Left renal cortex interstitium (tissue), 4 donors: ENCODE measurements at regions not wholly inside any gene's neighbourhood (a gene's known extent, or its start where the extent isn't known, plus 50 kb on each side); places are given as distances from the start of the nearest gene placed in this dataset.
"Not testable (repeated sequence)": the region's sequence is repeated elsewhere in the genome, so short reads cannot be mapped to it uniquely, and the experiment has no call there.

ENCODE experiments used
- DNase-seq, 4 donors: peaks; one replicate each; pipeline ENCODE4 v3.0.0-alpha.2; 2013; ENCODE audit warnings: low read depth in 4 of 4, low spot score in 2 of 4, missing footprints in 1 of 4

- DNase-seq: not testable (repeated sequence)
Observed at GRCh38 chr14:30413184-30413583, 145.8 kb upstream of the G2E3 start.

DNA sequence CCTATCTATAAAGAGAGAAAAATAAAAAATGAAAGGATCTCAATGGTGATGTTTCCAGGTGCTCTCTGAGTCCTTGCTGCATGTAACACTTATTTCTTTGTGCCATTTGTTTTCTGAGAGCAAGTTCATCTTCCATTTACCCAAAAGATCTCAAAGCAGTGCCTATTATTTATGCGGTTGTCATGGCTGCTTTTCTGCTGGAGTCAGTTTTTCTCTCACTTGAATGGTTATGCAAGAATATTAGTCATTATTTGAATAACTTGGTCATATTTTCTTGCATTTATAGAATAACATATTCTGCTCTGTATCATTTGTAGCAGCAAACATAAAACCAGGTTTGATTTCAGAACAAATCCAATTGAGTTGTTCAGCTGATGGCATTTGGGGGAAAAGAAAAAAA lies 141.8 kb upstream of the G2E3 start:
- DNase-seq: no peak

- DNase-seq: no peak
Observed at GRCh38 chr14:30417999-30418398, 141.0 kb upstream of the G2E3 start.

DNA sequence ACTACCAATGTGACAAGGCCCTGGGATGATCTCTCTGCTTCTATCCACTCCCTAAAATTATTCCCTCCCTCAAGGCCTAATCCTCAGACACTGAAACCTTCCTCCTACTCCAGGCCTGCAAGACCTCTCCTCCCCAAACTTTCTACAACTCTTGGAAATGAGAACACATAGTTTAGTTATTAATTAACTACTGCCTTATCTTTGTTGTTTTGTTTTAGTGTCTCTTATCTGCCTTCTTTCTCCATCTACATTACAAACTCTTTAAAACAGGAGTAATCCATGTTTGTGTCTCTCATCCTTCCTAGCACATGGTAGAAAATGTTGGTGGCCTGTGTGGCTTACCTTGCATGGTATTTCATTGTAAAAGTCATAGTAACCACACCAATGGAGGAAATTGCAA lies 139.9 kb upstream of the G2E3 start:
- DNase-seq: no peak

DNA sequence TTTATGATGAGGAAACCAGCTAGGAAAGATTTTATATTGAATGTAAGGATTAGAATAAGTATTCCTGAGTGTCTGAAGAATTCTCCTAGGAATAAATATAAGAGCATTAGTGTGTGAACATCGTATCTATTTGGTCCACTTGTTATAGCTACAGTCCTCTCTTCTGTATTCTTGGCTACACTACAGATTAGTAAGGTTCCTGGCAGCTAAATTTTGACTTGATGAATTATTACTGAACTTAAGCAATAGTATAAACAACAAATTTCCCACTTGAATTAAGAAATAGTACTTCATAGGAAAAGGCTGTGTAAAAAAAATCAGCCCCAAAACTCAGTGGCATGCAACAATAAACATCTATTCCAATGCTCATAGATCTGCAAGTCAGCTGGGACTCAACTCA lies 138.4 kb upstream of the G2E3 start:
- no peak for DNase-seq

GRCh38 chr14:30426463-30426862 lies 132.5 kb upstream of the G2E3 start:
- DNase-seq: no peak

DNA sequence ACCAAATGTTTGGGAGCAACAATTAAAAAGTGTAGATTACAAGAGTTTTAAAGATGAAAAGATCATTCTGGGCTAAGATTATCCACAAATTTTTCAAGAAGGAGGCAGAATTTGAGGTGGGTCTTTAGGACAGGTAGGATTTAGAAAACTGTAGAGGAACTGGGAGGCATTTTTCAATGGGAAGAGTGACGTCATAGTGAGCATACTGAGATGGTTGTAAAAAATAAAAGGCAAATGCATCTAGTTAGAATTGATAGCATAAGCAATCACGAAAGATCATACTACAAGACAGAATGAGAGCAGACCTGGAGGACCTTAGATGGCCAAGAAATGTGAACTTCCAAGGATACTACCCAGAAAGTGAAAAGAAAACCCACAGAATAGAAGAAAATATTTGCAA lies 131.6 kb upstream of the G2E3 start:
- no peak for DNase-seq

DNA sequence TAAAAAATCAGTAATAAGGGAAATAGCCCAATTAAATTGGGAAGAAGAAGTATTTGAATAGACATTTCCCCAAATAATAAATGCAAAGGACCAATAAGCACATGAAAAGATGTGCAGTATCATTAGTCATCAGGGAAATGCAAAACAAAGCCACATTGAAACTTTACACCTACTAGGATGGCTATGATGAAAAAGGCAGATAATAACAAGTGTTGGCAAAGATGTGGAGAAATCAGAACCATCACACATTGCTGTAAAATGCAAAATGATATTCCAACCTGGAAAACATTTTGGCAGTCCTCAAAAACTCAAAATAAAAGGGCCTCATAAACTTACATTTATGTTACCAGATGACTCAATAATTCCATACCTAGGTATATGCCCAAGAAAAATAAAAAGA lies 131.1 kb upstream of the G2E3 start:
- no peak for DNase-seq

GRCh38 chr14:30431552-30431951 lies 127.4 kb upstream of the G2E3 start:
- DNase-seq: no peak

- no peak for DNase-seq
Observed at GRCh38 chr14:30440961-30441360, 118.0 kb upstream of the G2E3 start.

DNA sequence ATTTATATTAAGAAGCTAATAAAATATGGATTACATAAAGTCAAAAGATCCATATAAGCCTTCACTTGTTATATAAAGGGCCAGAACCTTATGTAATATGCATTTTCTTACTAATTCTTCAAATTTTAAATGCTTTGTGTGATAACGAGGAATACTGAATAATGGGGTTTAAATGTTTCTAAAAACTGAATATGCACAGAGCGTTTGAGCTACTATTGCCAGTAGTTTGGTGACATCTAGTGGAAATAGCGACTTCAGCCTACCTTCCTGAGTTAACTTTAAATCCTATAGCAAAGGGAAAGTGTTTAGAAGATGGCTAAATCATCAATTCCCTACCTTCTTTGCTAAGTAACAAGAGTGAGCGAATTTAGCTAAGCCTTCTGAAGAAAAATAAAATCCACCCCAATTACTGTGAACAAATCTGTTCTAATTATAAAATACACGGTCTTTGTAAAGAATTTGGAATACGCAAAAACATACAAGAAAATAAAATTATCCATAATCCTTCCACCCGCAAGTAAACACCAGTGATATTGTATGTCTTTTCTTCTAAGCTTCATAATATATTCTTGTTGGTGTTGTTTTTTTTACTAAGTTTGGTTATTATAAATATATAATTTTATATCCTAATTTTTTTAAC lies 115.5 kb upstream of the G2E3 start:
- DNase-seq: peak in 2 of 4 donors; percentile 10 to 21

GRCh38 chr14:30444451-30444850 lies 114.5 kb upstream of the G2E3 start:
- DNase-seq: no peak

DNA sequence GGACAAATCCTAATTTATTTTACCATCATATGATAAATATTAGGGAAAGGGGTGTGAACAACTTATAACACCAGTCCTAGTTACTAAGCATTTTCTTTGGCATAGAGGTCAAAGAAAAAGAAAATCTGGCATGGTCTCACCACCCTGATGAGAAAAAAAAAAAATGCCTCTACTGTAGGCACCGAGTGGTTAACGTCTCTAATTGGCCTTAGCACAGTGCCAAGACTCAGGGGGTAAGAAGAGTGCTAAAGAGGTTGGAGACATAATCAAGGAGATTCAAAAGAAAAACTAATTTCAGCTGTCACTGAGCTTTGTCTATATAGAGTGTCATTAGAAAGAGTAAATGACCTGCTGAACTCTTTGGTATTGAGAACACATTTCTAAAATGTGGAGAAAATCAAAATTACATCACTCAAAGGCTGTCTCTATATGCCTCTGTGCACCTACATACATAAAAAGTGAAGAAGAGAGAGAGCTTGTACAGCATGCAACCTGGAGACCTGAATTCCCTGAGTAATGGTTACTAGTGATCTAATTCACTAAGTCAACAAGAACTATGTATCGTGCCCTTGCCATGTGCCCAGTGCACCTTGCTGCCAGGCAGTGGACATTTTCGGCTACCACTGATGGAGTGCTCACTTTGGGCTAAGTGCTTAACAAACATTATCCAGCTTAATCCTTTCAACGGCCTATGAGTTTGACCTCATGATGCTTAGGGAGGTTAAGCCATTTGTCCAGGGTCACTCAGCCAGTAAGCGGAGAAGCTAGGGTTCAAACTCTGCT lies 113.8 kb upstream of the G2E3 start:
- no peak for DNase-seq

DNA sequence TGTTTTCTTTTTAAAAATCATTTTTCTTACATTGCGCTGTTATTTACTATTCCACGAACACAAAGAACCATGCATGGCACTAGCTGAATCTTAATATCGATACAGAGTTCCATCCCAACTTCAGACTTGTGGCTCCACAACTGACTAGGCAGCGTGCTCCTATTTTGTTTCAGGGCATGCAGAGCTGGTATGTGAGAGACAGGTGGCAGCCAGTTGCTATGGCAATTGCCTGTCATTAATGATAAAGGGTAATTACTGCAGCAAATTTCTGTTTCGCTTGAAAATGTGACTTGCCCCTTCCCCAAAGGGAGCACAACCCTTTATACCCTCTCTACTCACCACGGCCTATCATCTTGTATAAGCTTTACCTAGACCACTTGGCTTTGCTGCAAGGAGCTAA lies 113.1 kb upstream of the G2E3 start:
- no peak for DNase-seq

- DNase-seq: no peak
Observed at GRCh38 chr14:30450631-30451545, 108.1 kb upstream of the G2E3 start.

- no peak for DNase-seq
Observed at GRCh38 chr14:30456296-30456695, 102.7 kb upstream of the G2E3 start.

GRCh38 chr14:30462358-30462757 lies 96.6 kb upstream of the G2E3 start:
- DNase-seq: no peak

DNA sequence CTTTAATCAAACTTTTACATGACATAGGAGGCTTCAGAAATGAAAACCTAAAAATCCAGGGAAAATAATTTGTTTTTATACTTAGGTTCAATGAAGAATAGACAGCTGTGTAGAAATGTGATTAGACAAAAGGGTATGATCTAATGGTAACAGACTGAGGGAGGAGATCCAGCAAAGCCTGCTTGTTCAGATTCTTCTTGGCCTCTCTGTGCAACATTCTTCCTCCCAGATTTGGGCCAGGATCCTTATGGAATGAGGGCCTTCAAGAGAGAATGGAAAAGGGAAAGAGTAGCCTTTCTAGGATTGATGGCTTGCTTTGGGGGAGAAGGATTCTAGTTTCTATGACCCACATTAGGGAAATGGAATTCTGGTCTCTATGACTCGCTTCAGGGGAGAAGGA lies 94.5 kb upstream of the G2E3 start:
- no peak for DNase-seq

DNA sequence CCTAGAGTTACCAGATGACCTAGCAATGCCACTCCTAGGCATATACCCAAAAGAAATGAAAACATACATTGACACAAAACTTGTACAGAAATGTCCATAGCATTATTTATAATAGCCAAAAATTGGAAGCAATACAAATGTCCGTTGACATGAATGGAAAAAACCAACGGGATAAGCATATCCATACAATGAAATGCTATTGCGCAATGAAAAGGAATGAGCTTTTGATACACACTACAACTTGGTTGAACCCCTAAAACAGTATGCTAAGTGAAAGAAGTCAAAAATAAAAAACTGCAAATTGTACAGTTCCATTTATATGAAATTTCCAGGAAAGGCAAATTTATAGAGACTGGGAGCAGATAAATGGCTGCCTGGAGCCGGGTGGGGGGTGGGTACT lies 90.6 kb upstream of the G2E3 start:
- no peak for DNase-seq

DNA sequence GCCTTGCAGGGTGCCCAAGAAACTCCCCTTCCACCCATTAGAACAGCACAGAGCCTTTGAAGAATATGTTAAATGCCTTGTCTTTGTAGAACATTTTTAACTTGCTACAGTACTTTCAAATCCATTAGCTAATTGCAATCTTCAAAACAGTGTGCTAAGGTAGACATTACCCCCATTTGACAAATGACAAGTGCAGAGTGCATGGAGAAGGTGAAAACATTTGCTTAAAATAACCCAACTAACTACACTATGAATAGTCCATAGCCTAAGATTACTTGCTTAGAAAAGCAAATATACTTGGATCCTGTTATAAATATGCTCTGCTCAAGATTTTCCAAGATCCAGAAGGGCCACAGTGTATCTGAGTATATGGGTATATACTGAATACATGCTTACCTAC lies 87.0 kb upstream of the G2E3 start:
- no peak for DNase-seq
